H1 (cell line): ENCODE measurements at regions not wholly inside any gene's neighbourhood (a gene's known extent, or its start where the extent isn't known, plus 50 kb on each side); places are given as distances from the start of the nearest gene placed in this dataset.

Source experiments
- CEBPB ChIP-seq: IDR thresholded peaks from 2 replicates; pipeline ENCODE4 v1.6.1; 2012; ENCODE audit warnings: low read depth, low read length
- EGR1 ChIP-seq: IDR thresholded peaks from 2 replicates; pipeline ENCODE4 v1.6.1; 2011; ENCODE audit warnings: low read depth, low read length, borderline replicate concordance
- EP300 ChIP-seq, 2 experiments: IDR thresholded peaks; 1 replicate in 1 of 2; 2 replicates in 1 of 2; pipeline ENCODE4 v1.6.1; 2011 to 2012; ENCODE audit warnings: low read depth in 2 of 2, low read length in 2 of 2, mild to moderate bottlenecking in 2 of 2, borderline replicate concordance in 1 of 2, inconsistent platforms in 1 of 2, moderate library complexity in 1 of 2
- EZH2 ChIP-seq: fragments of 200-600 bp; sonication (generic); IDR thresholded peaks from 2 replicates; pipeline ENCODE4 v1.7.1; 2012; ENCODE audit warnings: low read depth, mild to moderate bottlenecking, moderate library complexity, low read length, inconsistent platforms; ENCODE audit not compliant: severe bottlenecking
- GABPA ChIP-seq: IDR thresholded peaks from 2 replicates; pipeline ENCODE4 v1.6.1; 2011; ENCODE audit warnings: mild to moderate bottlenecking, low read length, moderate library complexity, borderline replicate concordance; ENCODE audit not compliant: insufficient read depth
- MAFK ChIP-seq: IDR thresholded peaks from 2 replicates; pipeline ENCODE4 v1.6.1; 2012; ENCODE audit warnings: low read depth, mild to moderate bottlenecking, improper control_type of control experiment, low read length
- PHF8 ChIP-seq: fragments of 200-600 bp; sonication (generic); conservative IDR thresholded peaks from 2 replicates; pipeline ENCODE4 v1.7.1; 2012; ENCODE audit warnings: low read depth, mild to moderate bottlenecking, inconsistent platforms, low read length, moderate library complexity
- POLR2A ChIP-seq, 2 experiments: IDR thresholded peaks; 1 replicate in 1 of 2; 2 replicates in 1 of 2; pipeline ENCODE4 v1.6.1; 2011; ENCODE audit warnings: low read depth in 2 of 2, low read length in 2 of 2, mild to moderate bottlenecking in 2 of 2; ENCODE audit errors: control extremely low read depth in 1 of 2
- TCF12 ChIP-seq: IDR thresholded peaks from 2 replicates; pipeline ENCODE4 v1.6.1; 2011; ENCODE audit warnings: low read depth, mild to moderate bottlenecking, low read length
- YY1 ChIP-seq: IDR thresholded peaks from 2 replicates; pipeline ENCODE4 v1.6.1; 2011; ENCODE audit warnings: low read depth, mild to moderate bottlenecking, low read length
- TF ChIP-seq, protein P1 (sequence below), 3 experiments: IDR thresholded peaks; 1 replicate in 2 of 3; 2 replicates in 1 of 3; pipeline versions ENCODE4 v1.5.1 to v1.6.1; 2011; ENCODE audit warnings: low read length in 3 of 3, mild to moderate bottlenecking in 3 of 3, inconsistent platforms in 2 of 3, low read depth in 1 of 3, moderate library complexity in 1 of 3; ENCODE audit not compliant: insufficient read depth in 1 of 3; ENCODE audit errors: control extremely low read depth in 1 of 3
- TF ChIP-seq, protein P2 (sequence below): IDR thresholded peaks from 2 replicates; pipeline ENCODE4 v1.6.1; 2012; ENCODE audit warnings: inconsistent platforms
- TF ChIP-seq, protein P3 (sequence below): IDR thresholded peaks from 2 replicates; pipeline ENCODE4 v1.6.1; 2011; ENCODE audit warnings: low read depth, mild to moderate bottlenecking, low read length; ENCODE audit not compliant: insufficient read depth

DNA sequence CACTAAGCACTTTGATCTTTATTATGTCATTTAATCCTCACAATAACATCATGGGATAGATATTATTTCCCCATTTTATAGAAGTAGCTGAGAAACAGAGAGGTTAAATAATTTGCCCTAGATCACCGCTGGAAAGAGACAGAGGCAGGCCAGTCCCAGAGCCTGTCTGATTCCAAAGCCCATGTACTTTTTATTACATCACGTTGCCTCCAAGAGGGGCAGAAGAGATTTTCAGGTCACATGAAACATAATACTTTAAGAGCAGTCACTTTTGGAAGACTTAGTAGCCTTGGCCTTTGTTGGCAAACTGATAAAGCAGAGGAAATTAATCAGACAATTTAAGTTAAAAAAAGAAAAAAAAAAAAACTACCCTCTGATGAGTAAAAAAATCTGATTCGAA lies 200.2 kb upstream of the ARHGAP20 start:
- TF ChIP-seq, protein P1, sequence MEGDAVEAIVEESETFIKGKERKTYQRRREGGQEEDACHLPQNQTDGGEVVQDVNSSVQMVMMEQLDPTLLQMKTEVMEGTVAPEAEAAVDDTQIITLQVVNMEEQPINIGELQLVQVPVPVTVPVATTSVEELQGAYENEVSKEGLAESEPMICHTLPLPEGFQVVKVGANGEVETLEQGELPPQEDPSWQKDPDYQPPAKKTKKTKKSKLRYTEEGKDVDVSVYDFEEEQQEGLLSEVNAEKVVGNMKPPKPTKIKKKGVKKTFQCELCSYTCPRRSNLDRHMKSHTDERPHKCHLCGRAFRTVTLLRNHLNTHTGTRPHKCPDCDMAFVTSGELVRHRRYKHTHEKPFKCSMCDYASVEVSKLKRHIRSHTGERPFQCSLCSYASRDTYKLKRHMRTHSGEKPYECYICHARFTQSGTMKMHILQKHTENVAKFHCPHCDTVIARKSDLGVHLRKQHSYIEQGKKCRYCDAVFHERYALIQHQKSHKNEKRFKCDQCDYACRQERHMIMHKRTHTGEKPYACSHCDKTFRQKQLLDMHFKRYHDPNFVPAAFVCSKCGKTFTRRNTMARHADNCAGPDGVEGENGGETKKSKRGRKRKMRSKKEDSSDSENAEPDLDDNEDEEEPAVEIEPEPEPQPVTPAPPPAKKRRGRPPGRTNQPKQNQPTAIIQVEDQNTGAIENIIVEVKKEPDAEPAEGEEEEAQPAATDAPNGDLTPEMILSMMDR (IDR thresholded peaks at IDR 0.05; ENCODE audit: control extremely low read depth in 1 of 3, insufficient read depth in 1 of 3, low read depth in 1 of 3, low read length in 3 of 3) = no peak
- TF ChIP-seq, protein P2, sequence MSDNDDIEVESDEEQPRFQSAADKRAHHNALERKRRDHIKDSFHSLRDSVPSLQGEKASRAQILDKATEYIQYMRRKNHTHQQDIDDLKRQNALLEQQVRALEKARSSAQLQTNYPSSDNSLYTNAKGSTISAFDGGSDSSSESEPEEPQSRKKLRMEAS = no peak
- TF ChIP-seq GABPA (no peak), YY1 (no peak), TCF12 (no peak), EZH2 (no peak), PHF8 (no peak), POLR2A (IDR thresholded peaks at IDR 0.05; ENCODE audit: control extremely low read depth in 1 of 2, low read depth in 2 of 2, low read length in 2 of 2) (no peak), EGR1 (no peak), MAFK (no peak), EP300 (IDR thresholded peaks at IDR 0.05; ENCODE audit: borderline replicate concordance in 1 of 2, low read depth in 2 of 2, low read length in 2 of 2) (no peak), CEBPB (no peak)
- TF ChIP-seq, protein P3, sequence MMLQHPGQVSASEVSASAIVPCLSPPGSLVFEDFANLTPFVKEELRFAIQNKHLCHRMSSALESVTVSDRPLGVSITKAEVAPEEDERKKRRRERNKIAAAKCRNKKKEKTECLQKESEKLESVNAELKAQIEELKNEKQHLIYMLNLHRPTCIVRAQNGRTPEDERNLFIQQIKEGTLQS = no peak
